ENCODE measurements at regions not wholly inside any gene's neighbourhood (a gene's known extent, or its start where the extent isn't known, plus 50 kb on each side); places are given as distances from the start of the nearest gene placed in this dataset.

DNA sequence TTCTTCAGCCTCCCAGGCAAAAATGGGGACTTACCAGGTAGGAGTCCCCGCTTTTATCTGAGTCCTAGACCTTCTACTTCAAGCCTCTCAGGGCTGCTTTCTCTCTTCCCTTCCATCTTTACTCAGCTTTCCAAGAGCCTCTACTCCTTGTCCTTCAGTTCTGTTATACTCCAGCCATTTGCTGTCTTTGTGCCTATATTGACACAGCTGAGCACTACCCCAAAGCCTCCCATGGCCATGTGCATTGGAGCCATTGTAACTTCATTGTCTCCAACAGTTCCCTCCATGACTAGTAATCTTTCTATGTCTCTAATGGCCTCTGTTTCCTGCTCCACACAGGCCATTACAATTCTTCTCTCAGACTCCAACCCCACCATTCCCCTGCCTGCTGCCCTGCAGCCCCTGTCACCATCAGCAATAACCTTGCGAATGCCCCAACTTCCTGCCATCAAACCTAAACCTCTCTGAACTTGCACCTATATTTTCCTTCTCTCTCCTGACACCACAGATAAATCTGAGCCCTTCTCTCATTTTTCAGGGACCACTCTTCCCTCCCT, 77.9 kb upstream of the ADPGK start:
- Histone ChIP-seq H3K27ac (no peak overlapping the region), H3K27me3 (no peaks in the 10 kb centered on the region), H3K9me3 (ENCODE audit: low read depth) (no peaks in the 10 kb centered on the region), H3K4me1 (ENCODE audit: low read depth) (no peaks in the 10 kb centered on the region), H3K36me3 (no peaks in the 10 kb centered on the region), H3K4me3 (no peak overlapping the region)
- DNase-seq (ENCODE audit: low read depth in 1 of 2, low spot score in 1 of 2), result no peak
- TF ChIP-seq, protein P1, sequence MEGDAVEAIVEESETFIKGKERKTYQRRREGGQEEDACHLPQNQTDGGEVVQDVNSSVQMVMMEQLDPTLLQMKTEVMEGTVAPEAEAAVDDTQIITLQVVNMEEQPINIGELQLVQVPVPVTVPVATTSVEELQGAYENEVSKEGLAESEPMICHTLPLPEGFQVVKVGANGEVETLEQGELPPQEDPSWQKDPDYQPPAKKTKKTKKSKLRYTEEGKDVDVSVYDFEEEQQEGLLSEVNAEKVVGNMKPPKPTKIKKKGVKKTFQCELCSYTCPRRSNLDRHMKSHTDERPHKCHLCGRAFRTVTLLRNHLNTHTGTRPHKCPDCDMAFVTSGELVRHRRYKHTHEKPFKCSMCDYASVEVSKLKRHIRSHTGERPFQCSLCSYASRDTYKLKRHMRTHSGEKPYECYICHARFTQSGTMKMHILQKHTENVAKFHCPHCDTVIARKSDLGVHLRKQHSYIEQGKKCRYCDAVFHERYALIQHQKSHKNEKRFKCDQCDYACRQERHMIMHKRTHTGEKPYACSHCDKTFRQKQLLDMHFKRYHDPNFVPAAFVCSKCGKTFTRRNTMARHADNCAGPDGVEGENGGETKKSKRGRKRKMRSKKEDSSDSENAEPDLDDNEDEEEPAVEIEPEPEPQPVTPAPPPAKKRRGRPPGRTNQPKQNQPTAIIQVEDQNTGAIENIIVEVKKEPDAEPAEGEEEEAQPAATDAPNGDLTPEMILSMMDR (IDR thresholded peaks at IDR 0.05; ENCODE audit: low read depth, low read length), result no peak

DNA sequence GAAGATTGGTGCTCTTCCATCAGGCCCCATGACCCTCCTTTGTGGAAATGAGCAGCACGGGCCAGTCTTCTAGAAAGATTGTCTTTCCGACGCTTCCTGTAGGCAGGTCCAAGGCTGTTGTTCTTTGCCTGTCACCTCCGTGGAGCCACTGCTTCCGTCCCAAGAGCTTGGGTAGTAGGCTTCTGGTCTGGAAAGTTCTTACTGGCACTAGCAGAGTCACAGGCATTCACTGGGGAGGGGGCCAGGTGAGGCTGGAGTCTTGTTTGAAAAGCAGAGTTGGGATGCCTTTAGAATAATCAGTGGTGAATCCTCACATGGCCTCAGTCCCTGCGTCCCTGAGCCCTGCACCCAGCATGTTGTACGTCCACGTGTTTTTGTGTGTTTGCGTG, 76.2 kb upstream of the ADPGK start:
- DNase-seq (ENCODE audit: low read depth in 1 of 2, low spot score in 1 of 2), result no peak
- H3K4me1 ChIP-seq (ENCODE audit: low read depth), result no peaks in the 10 kb centered on the region
- TF ChIP-seq, protein P1 (IDR thresholded peaks at IDR 0.05; ENCODE audit: low read depth, low read length), result no peak
- H3K27me3 ChIP-seq, result no peaks in the 10 kb centered on the region
- H3K27ac ChIP-seq, result no peak overlapping the region
- H3K36me3 ChIP-seq, result no peaks in the 10 kb centered on the region
- H3K4me3 ChIP-seq, result no peak overlapping the region
- no peaks in the 10 kb centered on the region for H3K9me3 ChIP-seq (ENCODE audit: low read depth)

DNA sequence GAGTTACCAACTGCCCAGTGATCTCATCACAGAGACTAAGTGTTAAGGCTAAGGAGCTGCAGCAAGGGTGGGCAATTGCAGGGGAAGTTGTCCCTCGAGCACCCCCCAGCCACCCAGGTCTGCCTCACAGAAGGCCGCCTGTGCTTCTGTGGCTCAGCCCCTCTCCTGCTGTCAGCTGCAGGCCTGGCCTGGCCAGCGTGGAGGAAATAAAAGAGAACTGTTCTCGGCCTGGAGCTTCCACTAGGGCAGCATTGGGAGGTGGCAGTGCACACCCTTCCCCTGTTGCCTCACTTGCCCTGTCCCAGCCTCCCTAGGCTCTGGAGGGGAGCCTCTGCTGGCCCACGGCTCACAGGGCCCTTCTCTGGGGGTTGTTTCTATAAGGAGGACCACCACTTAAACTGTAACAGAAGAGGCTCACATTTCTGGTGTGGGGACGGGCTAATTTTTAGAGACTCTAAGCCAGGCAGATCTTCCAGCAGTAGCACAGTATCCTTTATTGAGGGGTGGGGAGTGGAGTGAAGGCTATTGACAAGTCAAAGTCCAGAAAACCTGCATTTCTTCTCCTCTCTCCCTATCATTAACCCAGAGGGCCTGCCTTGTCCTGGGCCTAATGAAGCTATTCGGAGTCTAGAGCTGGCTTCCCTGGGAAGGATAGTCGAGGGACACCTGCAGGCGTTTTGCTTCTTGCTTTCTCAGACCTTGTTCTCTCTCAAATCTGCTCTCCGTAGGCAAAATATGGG, 75.6 kb upstream of the ADPGK start:
- Histone ChIP-seq H3K27me3 (no peaks in the 10 kb centered on the region), H3K36me3 (no peaks in the 10 kb centered on the region), H3K4me1 (ENCODE audit: low read depth) (no peaks in the 10 kb centered on the region), H3K9me3 (ENCODE audit: low read depth) (no peaks in the 10 kb centered on the region), H3K27ac (no peak overlapping the region), H3K4me3 (no peak overlapping the region)
- TF ChIP-seq, protein P1 (IDR thresholded peaks at IDR 0.05; ENCODE audit: low read depth, low read length), result no peak
- no peak for DNase-seq (ENCODE audit: low read depth in 1 of 2, low spot score in 1 of 2)

DNA sequence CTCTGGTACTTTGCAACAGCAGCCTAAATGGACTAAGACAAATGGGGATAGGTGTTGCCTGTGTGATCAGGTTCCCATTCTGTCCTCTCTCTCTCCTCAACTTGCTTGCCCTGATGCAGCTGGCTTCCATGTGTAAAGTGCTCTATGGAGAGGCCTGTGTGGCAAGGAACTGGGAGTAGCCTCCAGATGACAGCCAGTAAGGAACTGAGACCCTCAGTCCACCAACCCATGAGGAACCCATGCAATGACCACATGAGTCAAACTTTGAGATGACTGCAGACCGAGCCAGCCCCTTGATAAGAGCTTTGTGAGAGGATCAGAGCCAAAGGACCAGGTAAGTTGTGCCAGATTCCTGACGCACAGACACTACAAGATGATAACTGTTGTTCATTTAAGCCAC, 74.6 kb upstream of the ADPGK start:
- Histone ChIP-seq H3K4me1 (ENCODE audit: low read depth) (no peaks in the 10 kb centered on the region), H3K4me3 (no peak overlapping the region), H3K36me3 (no peaks in the 10 kb centered on the region), H3K9me3 (ENCODE audit: low read depth) (no peaks in the 10 kb centered on the region), H3K27ac (no peak overlapping the region), H3K27me3 (no peaks in the 10 kb centered on the region)
- TF ChIP-seq, protein P1 (IDR thresholded peaks at IDR 0.05; ENCODE audit: low read depth, low read length), result no peak
- no peak for DNase-seq (ENCODE audit: low read depth in 1 of 2, low spot score in 1 of 2)

DNA sequence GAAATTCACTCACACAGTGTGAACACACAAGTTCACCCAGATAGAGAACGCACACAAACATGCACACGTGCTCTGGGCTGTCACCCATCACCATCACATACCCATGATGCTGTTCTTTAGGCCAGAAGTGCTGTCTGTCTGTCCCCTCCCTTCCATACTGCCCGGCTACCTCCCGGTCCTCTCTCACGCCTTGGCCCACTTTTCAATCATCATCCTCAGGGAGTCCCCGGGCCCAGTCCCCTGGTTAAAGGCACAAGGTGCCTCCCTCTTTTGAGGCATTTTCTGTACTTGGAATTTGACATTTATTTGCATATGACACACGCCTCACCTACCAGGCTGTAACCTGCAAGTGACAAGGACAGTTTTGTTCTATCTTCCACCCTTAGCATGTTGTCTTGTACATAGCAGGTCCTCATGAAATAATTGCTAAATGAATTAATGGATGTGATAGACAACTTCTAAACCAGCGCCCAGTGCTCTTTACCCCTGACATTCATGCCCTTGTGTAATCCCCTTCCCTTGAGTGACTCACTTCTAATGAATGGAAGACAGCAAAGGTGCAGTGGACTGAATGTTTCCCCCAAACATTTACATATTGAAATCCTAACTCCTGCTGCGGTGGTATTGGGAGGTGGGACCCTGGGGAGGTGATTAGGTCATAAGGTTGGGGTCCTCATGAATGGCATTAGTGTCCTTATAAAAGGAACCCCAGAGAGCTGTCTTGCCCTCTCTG, 73.9 kb upstream of the ADPGK start:
- TF ChIP-seq, protein P1 (IDR thresholded peaks at IDR 0.05; ENCODE audit: low read depth, low read length), result no peak
- no peak overlapping the region for H3K4me3 ChIP-seq
- no peaks in the 10 kb centered on the region for H3K27me3 ChIP-seq
- no peak overlapping the region for H3K27ac ChIP-seq
- no peaks in the 10 kb centered on the region for H3K36me3 ChIP-seq
- DNase-seq (ENCODE audit: low read depth in 1 of 2, low spot score in 1 of 2), result no peak
- no peaks in the 10 kb centered on the region for H3K4me1 ChIP-seq (ENCODE audit: low read depth)
- no peaks in the 10 kb centered on the region for H3K9me3 ChIP-seq (ENCODE audit: low read depth)
